Naive thymus-derived CD4-positive, alpha-beta T cell (primary cell): ENCODE measurements at regions not wholly inside any gene's neighbourhood (a gene's known extent, or its start where the extent isn't known, plus 50 kb on each side); places are given as distances from the start of the nearest gene placed in this dataset.

Experiments
- ATAC-seq: fragments of 150-1000 bp; cut with Tn5 transposase; 2 replicates; pipeline ENCODE4 v1.10.0; 2021; ENCODE audit warnings: mild to moderate bottlenecking, moderate library complexity
- CTCF ChIA-PET: fragments of 350-600 bp; sonication (Branson Sonifier 250); formaldehyde crosslinking; loops from one replicate; lab custom pipeline; 2021; ENCODE audit warnings: antibody characterized with exemption; lab: Charles Lee
- POLR2A ChIA-PET: fragments of 350-600 bp; sonication (Branson Sonifier 250); formaldehyde crosslinking; loops from one replicate; lab custom pipeline; 2021; ENCODE audit warnings: antibody characterized with exemption, inconsistent platforms; lab: Charles Lee
- DNase-seq, 9 donors: peaks; one replicate each; pipeline versions ENCODE4 v3.0.0 to v3.0.0-alpha.2; 2020 to 2022; ENCODE audit warnings: mixed read lengths in 1 of 9
- H3K27ac ChIP-seq: one replicate; pipeline ENCODE4 v1.7.0; 2013; ENCODE audit warnings: mild to moderate bottlenecking, low read depth, low read length, moderate library complexity
- H3K27me3 ChIP-seq, 2 donors: one replicate each; pipeline ENCODE4 v1.7.0; 2013; ENCODE audit warnings: low read length in 2 of 2, mild to moderate bottlenecking in 2 of 2, moderate library complexity in 2 of 2; ENCODE audit not compliant: control insufficient read depth in 2 of 2, insufficient read depth in 2 of 2
- H3K36me3 ChIP-seq, 3 experiments: 1 replicate in 2 of 3; 2 replicates in 1 of 3; pipeline ENCODE4 v1.7.0; 2013; ENCODE audit warnings: low read length in 3 of 3, mild to moderate bottlenecking in 3 of 3, moderate library complexity in 1 of 3; ENCODE audit not compliant: insufficient read depth in 3 of 3, control insufficient read depth in 2 of 3
- H3K4me1 ChIP-seq, 2 donors: one replicate each; pipeline ENCODE4 v1.7.0; 2013; ENCODE audit warnings: low read length in 2 of 2, mild to moderate bottlenecking in 2 of 2, moderate library complexity in 1 of 2; ENCODE audit not compliant: control insufficient read depth in 2 of 2, insufficient read depth in 2 of 2
- H3K4me3 ChIP-seq: 2 replicates; pipeline ENCODE4 v1.7.0; 2013; ENCODE audit warnings: mild to moderate bottlenecking, low read length
- H3K9me3 ChIP-seq, 3 experiments: 1 replicate in 2 of 3; 2 replicates in 1 of 3; pipeline ENCODE4 v1.7.0; 2013; ENCODE audit warnings: low read length in 3 of 3; ENCODE audit not compliant: control insufficient read depth in 2 of 3
- H3K27ac Mint-ChIP-seq, 9 donors: one replicate each; pipeline ENCODE4 v1.8.0; 2020 to 2022; ENCODE audit warnings: mixed read lengths in 9 of 9, mild to moderate bottlenecking in 8 of 9, moderate library complexity in 5 of 9, inconsistent platforms in 2 of 9
- H3K27me3 Mint-ChIP-seq, 5 donors: one replicate each; pipeline ENCODE4 v1.8.0; 2021 to 2022; ENCODE audit warnings: mixed read lengths in 5 of 5, mild to moderate bottlenecking in 1 of 5
- H3K36me3 Mint-ChIP-seq, 5 donors: one replicate each; pipeline ENCODE4 v1.8.0; 2020 to 2022; ENCODE audit warnings: mixed read lengths in 5 of 5, mild to moderate bottlenecking in 3 of 5, inconsistent platforms in 1 of 5
- H3K4me1 Mint-ChIP-seq, 7 donors: one replicate each; pipeline ENCODE4 v1.8.0; 2020 to 2022; ENCODE audit warnings: mixed read lengths in 7 of 7, mild to moderate bottlenecking in 3 of 7, inconsistent platforms in 1 of 7
- H3K4me3 Mint-ChIP-seq, 10 donors: one replicate each; pipeline ENCODE4 v1.8.0; 2020 to 2022; ENCODE audit warnings: mild to moderate bottlenecking in 10 of 10, mixed read lengths in 10 of 10, moderate library complexity in 6 of 10, inconsistent platforms in 2 of 10
- H3K9me3 Mint-ChIP-seq, 11 donors: one replicate each; pipeline ENCODE4 v1.8.0; 2020 to 2022; ENCODE audit warnings: mixed read lengths in 11 of 11, mild to moderate bottlenecking in 4 of 11, inconsistent platforms in 1 of 11, moderate library complexity in 1 of 11
- intact Hi-C, 2 donors: fragments of 100-400 bp; cut with micrococcal nuclease; formaldehyde crosslinking; loops; one replicate each; pipeline ENCODE4 v1.15.1; 2023

DNA sequence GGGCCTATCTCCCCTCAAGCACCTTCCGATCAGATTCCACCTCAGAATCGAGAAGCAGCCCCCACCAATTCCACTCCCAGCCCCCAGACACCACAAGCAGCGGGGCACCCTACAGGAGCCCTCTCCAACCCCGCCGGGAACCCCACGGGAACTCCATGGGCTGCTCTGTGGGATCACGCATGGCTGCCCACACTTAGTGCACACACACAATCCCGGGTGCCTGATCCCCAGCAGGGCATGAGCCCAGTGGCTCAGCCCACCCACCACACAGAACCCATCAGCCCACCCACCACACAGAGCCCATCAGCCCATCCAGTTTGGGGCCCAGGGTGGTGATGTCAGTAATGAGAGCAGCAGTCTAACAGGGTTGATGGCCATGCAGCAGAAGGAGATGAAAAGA, 141.6 kb upstream of the LINGO1 start:
- DNase-seq (no peak), ATAC-seq (no peak)
- H3K27ac ChIP-seq = no peak overlapping the region
- Mint-ChIP-seq H3K4me1 (no peaks in the 10 kb centered on the region), H3K27ac (no peak overlapping the region), H3K27me3 (peaks cover 0 to under 1% (median 0%) of the 10 kb centered on the region in 5 donors), H3K9me3 (peaks cover 0 to 5% (median 0%) of the 10 kb centered on the region in 11 donors), H3K4me3 (no peak overlapping the region), H3K36me3 (no peaks in the 10 kb centered on the region)
- H3K27me3 ChIP-seq = no peaks in the 10 kb centered on the region
- no peaks in the 10 kb centered on the region for H3K36me3 ChIP-seq
- POLR2A ChIA-PET = no interaction called here
- H3K4me1 ChIP-seq = no peaks in the 10 kb centered on the region
- intact Hi-C loops = no loop called here
- no peak overlapping the region for H3K4me3 ChIP-seq
- CTCF ChIA-PET = no interaction called here
- H3K9me3 ChIP-seq = no peaks in the 10 kb centered on the region

GRCh38 chr15:77773903-77774302, 141.2 kb upstream of the LINGO1 start:
- Histone ChIP-seq H3K4me1 (no peaks in the 10 kb centered on the region), H3K4me3 (no peak overlapping the region), H3K36me3 (no peaks in the 10 kb centered on the region), H3K27me3 (no peaks in the 10 kb centered on the region), H3K27ac (no peak overlapping the region), H3K9me3 (no peaks in the 10 kb centered on the region)
- Mint-ChIP-seq H3K27me3 (peaks cover 0 to 2% (median 0%) of the 10 kb centered on the region in 5 donors), H3K4me3 (no peak overlapping the region), H3K27ac (no peak overlapping the region), H3K36me3 (no peaks in the 10 kb centered on the region), H3K9me3 (peaks cover 0 to 5% (median 0%) of the 10 kb centered on the region in 11 donors), H3K4me1 (no peaks in the 10 kb centered on the region)
- ATAC-seq (no peak), DNase-seq (no peak)
- ChIA-PET CTCF (no interaction called here), POLR2A (no interaction called here)
- intact Hi-C loops = no loop called here

DNA sequence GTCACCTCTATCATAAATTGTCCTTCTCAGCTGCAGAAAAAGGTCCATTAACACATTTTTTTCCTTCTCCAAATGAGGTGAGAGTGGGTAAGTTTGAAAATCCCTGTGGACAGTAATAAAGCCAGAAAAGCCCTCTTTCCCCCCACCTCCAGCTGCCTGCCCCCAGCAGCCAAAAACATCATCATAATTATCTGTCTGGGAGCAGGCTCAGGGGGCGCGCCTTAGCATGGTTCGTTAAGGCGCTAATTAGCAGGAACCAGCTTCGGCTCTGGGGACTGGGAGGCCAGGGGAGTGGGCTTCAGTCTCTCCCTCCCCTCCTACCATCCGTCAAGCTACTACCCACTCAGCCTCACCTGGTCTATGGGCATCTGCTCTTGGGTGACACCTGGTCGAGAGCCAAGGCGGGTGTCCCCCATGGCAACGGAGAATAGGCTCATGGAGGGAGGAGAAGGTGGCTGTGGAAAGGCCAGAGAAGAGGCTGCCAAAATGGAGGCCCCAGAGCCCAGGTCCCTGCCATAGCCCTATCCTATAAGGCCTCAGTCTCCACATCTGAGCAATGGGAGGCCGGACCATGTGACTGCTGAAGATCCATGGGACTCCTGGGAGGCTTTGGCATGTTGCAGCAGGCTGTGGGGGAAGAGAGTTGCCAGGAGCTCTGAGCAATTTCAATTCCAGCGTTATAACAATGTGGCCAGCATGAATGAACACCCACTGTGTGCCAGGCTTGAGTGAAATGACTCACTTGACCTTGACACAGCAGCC, 140.1 kb upstream of the LINGO1 start:
- peaks cover 0 to 5% (median 0%) of the 10 kb centered on the region in 5 donors for H3K27me3 Mint-ChIP-seq
- intact Hi-C loops = no loop called here
- CTCF ChIA-PET = no interaction called here

GRCh38 chr15:77771616-77772015, 138.9 kb upstream of the LINGO1 start:
- Histone ChIP-seq H3K4me1 (no peaks in the 10 kb centered on the region), H3K27me3 (no peaks in the 10 kb centered on the region), H3K4me3 (no peak overlapping the region), H3K9me3 (no peaks in the 10 kb centered on the region), H3K27ac (no peak overlapping the region), H3K36me3 (no peaks in the 10 kb centered on the region)
- H3K4me1 Mint-ChIP-seq = peaks cover 0 to 4% (median 0%) of the 10 kb centered on the region in 7 donors
- ATAC-seq = no peak
- no peak overlapping the region for H3K4me3 Mint-ChIP-seq
- intact Hi-C loops = no loop called here
- DNase-seq = no peak
- ChIA-PET CTCF (no interaction called here), POLR2A (no interaction called here)
- no peak overlapping the region for H3K27ac Mint-ChIP-seq
- H3K27me3 Mint-ChIP-seq = peaks cover 0 to 17% (median 2%) of the 10 kb centered on the region in 5 donors
- H3K9me3 Mint-ChIP-seq = peaks cover 0 to 2% (median 0%) of the 10 kb centered on the region in 11 donors
- H3K36me3 Mint-ChIP-seq = no peaks in the 10 kb centered on the region

More for the DNA sequence above, 140.1 kb upstream of the LINGO1 start:
- Histone ChIP-seq H3K9me3 (no peaks in the 10 kb centered on the region), H3K4me1 (no peaks in the 10 kb centered on the region), H3K36me3 (no peaks in the 10 kb centered on the region), H3K27ac (no peak overlapping the region), H3K4me3 (no peak overlapping the region), H3K27me3 (no peaks in the 10 kb centered on the region)
- DNase-seq = no peak
- H3K27ac Mint-ChIP-seq = no peak overlapping the region
- H3K4me3 Mint-ChIP-seq = no peak overlapping the region
- POLR2A ChIA-PET = no interaction called here
- ATAC-seq = no peak
- peaks cover 0 to under 1% (median 0%) of the 10 kb centered on the region in 11 donors for H3K9me3 Mint-ChIP-seq
- H3K36me3 Mint-ChIP-seq = no peaks in the 10 kb centered on the region
- H3K4me1 Mint-ChIP-seq = no peaks in the 10 kb centered on the region

DNA sequence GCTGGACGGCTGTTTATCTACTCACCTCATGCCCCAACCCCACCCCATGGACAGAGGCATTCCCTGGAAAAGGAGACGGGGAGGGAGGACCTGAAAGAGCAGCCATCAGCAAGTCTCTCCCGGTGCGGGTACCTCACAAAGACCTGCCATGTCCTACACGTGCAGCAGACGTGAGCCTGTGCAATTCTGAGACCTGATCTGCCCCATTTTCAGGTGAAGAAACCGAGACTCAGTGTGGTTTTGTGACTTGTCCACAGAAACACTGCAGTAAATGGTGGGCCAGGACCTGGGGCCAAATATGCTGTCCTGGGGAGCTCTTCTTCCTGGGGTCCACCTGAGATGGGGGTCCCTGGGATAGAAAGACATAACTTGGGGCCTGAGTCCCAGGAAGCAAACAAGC, 137.0 kb upstream of the LINGO1 start:
- POLR2A ChIA-PET = no interaction called here
- Histone ChIP-seq H3K27me3 (no peaks in the 10 kb centered on the region), H3K4me3 (no peak overlapping the region), H3K9me3 (no peaks in the 10 kb centered on the region), H3K36me3 (no peaks in the 10 kb centered on the region), H3K27ac (no peak overlapping the region), H3K4me1 (no peaks in the 10 kb centered on the region)
- H3K9me3 Mint-ChIP-seq = peaks cover 0 to 2% (median 0%) of the 10 kb centered on the region in 11 donors
- intact Hi-C loops = no loop called here
- no peak overlapping the region for H3K27ac Mint-ChIP-seq
- no peaks in the 10 kb centered on the region for H3K36me3 Mint-ChIP-seq
- no peak overlapping the region for H3K4me3 Mint-ChIP-seq
- H3K4me1 Mint-ChIP-seq = peaks cover 0 to 4% (median 0%) of the 10 kb centered on the region in 7 donors
- DNase-seq = no peak
- CTCF ChIA-PET = no interaction called here
- H3K27me3 Mint-ChIP-seq = peaks cover 2 to 24% (median 4%) of the 10 kb centered on the region in 5 donors
- ATAC-seq = no peak

DNA sequence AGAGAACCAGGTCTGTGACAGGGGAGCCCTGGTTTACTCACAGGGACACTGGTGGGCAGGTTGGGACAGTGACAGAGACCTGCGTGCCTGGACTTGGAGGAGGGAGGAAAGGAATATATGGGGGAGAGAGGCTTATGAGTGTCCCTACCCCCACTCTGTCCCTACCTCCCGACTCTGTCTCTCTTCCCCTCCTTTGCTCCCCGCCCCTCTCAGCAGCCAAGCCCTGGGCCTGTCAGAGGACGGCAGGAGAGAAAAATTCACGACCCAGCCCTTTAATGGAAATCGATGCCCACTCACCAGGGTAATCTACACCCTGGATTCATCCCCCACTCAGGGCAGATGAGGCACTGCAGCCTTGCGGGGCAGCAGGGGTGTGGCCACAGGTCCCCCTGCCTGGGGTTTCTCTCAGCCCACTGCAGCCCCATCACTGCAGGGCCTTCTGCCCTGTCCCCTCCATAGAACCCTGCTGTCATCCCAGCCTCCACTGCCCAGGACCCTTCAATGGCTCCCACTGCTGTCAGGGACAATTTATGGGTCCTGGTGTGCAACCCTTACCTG, 135.9 kb upstream of the LINGO1 start:
- intact Hi-C loops = no loop called here

GRCh38 chr15:77768107-77768506, 135.4 kb upstream of the LINGO1 start:
- Histone ChIP-seq H3K4me1 (no peaks in the 10 kb centered on the region), H3K27ac (no peak overlapping the region), H3K4me3 (no peak overlapping the region), H3K27me3 (no peaks in the 10 kb centered on the region), H3K9me3 (no peaks in the 10 kb centered on the region), H3K36me3 (no peaks in the 10 kb centered on the region)
- intact Hi-C loops = no loop called here
- peaks cover 0 to 2% (median 0%) of the 10 kb centered on the region in 11 donors for H3K9me3 Mint-ChIP-seq
- ChIA-PET POLR2A (no interaction called here), CTCF (no interaction called here)
- DNase-seq = no peak
- peaks cover 0 to 4% (median 0%) of the 10 kb centered on the region in 7 donors for H3K4me1 Mint-ChIP-seq
- no peak overlapping the region for H3K4me3 Mint-ChIP-seq
- no peak overlapping the region for H3K27ac Mint-ChIP-seq
- no peaks in the 10 kb centered on the region for H3K36me3 Mint-ChIP-seq
- no peak for ATAC-seq
- peaks cover 4 to 28% (median 10%) of the 10 kb centered on the region in 5 donors for H3K27me3 Mint-ChIP-seq

More for the DNA sequence above, 135.9 kb upstream of the LINGO1 start:
- Histone ChIP-seq H3K9me3 (no peaks in the 10 kb centered on the region), H3K4me1 (no peaks in the 10 kb centered on the region), H3K27me3 (no peaks in the 10 kb centered on the region), H3K27ac (no peak overlapping the region), H3K4me3 (no peak overlapping the region), H3K36me3 (no peaks in the 10 kb centered on the region)
- peaks cover 0 to 4% (median 0%) of the 10 kb centered on the region in 7 donors for H3K4me1 Mint-ChIP-seq
- ATAC-seq (no peak), DNase-seq (no peak)
- peaks cover 0 to 2% (median 0%) of the 10 kb centered on the region in 11 donors for H3K9me3 Mint-ChIP-seq
- H3K36me3 Mint-ChIP-seq = no peaks in the 10 kb centered on the region
- CTCF ChIA-PET = no interaction called here
- H3K27me3 Mint-ChIP-seq = peaks cover 4 to 28% (median 10%) of the 10 kb centered on the region in 5 donors
- POLR2A ChIA-PET = no interaction called here
- no peak overlapping the region for H3K27ac Mint-ChIP-seq
- H3K4me3 Mint-ChIP-seq = no peak overlapping the region
